Fibroblast of skin of right quadriceps (primary cell): ENCODE measurements at regions not wholly inside any gene's neighbourhood (a gene's known extent, or its start where the extent isn't known, plus 50 kb on each side); places are given as distances from the start of the nearest gene placed in this dataset.

Experiments used
- DNase-seq: peaks from one replicate; pipeline ENCODE4 v3.0.0-alpha.2; 2013

GRCh38 chr2:104788742-104789455, 65.0 kb upstream of the POU3F3 start:
- no peak for DNase-seq

GRCh38 chr2:104790100-104790811, 63.7 kb upstream of the POU3F3 start:
- DNase-seq, result no peak

GRCh38 chr2:104790901-104791495, 62.9 kb upstream of the POU3F3 start:
- no peak for DNase-seq

- DNase-seq, result peak; percentile 29
These were observed 59.9 kb upstream of the POU3F3 start for GRCh38 chr2:104793966-104794365.

- peak; percentile 8 for DNase-seq
These were observed 59.5 kb upstream of the POU3F3 start for GRCh38 chr2:104794441-104794840.
